Uterus (tissue), 3 donors: ENCODE measurements at regions not wholly inside any gene's neighbourhood (a gene's known extent, or its start where the extent isn't known, plus 50 kb on each side); places are given as distances from the start of the nearest gene placed in this dataset.

ENCODE experiments used
- DNase-seq, 2 donors: peaks; one replicate each; pipeline ENCODE4 v3.0.0-alpha.2; 2019 to 2020
- H3K27ac ChIP-seq, 2 donors: fragments of 200-600 bp; sonication (generic); 1 replicate in 1 of 2; 2 replicates in 1 of 2; pipeline ENCODE4 v1.5.1; 2016 to 2018
- H3K27me3 ChIP-seq, 2 donors: fragments of 200-600 bp; sonication (generic); one replicate each; pipeline ENCODE4 v1.5.1; 2018 to 2019; ENCODE audit warnings: control low read depth in 1 of 2
- H3K36me3 ChIP-seq, 2 donors: fragments of 200-600 bp; sonication (generic); one replicate each; pipeline ENCODE4 v1.5.1; 2019; ENCODE audit warnings: control low read depth in 1 of 2
- H3K4me1 ChIP-seq, 2 donors: fragments of 200-600 bp; sonication (generic); one replicate each; pipeline ENCODE4 v1.5.1; 2018 to 2019; ENCODE audit warnings: control low read depth in 1 of 2
- H3K4me3 ChIP-seq, 2 donors: fragments of 200-600 bp; sonication (generic); 1 replicate in 1 of 2; 2 replicates in 1 of 2; pipeline ENCODE4 v1.5.1; 2018 to 2019; ENCODE audit warnings: mild to moderate bottlenecking in 1 of 2
- H3K9me3 ChIP-seq, 2 donors: fragments of 200-600 bp; sonication (generic); one replicate each; pipeline ENCODE4 v1.5.1; 2019; ENCODE audit warnings: control low read depth in 1 of 2
- POLR2A ChIP-seq, 2 donors: fragments of 450-650 bp; IDR thresholded peaks; one replicate each; pipeline ENCODE4 v1.6.1; 2016; ENCODE audit warnings: antibody characterized with exemption in 2 of 2, mild to moderate bottlenecking in 1 of 2, moderate library complexity in 1 of 2
- intact Hi-C: fragments of 100-400 bp; cut with DNase I; formaldehyde crosslinking; loops from one replicate; pipeline ENCODE4 v1.15.1; 2023; ENCODE audit warnings: low total_unique reads
- TF ChIP-seq, protein P1 (sequence below), 4 experiments: fragments of 200-600 bp in 2 of 4; fragments of 450-650 bp in 2 of 4; sonication (generic) in 2 of 4; IDR thresholded peaks; one replicate each; pipeline ENCODE4 v1.5.1; 2016 to 2019; ENCODE audit warnings: antibody characterized with exemption in 4 of 4, mild to moderate bottlenecking in 2 of 4, moderate library complexity in 1 of 4
- donor health status: DM: yes; HTN: yes; CAD: no.

DNA sequence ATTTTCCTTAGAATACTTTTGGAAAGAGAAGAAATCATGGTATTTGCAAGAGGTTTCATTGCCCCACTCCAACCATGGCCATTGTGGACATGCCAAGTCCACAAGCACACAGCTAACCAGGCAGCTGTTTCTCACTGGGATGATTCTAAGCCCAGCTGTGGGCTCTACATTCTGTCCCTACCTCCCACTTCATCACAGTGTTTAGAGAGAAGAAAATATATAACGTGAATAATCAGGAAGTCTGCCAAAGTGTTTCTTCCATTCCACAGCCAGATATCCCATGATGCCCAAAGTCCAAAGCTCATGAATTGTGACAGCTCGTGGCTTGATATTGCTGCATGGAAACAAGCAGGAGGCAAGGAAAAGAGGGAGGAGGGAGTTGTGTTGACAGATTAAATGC lies 433.7 kb upstream of the GYPC start:
- no peak for DNase-seq
- H3K27ac ChIP-seq = no peak overlapping the region
- no peaks in the 10 kb centered on the region for H3K36me3 ChIP-seq
- no peaks in the 10 kb centered on the region for H3K9me3 ChIP-seq
- intact Hi-C loops = no loop called here
- no peak overlapping the region for H3K4me3 ChIP-seq
- H3K4me1 ChIP-seq = no peaks in the 10 kb centered on the region
- TF ChIP-seq, protein P1, sequence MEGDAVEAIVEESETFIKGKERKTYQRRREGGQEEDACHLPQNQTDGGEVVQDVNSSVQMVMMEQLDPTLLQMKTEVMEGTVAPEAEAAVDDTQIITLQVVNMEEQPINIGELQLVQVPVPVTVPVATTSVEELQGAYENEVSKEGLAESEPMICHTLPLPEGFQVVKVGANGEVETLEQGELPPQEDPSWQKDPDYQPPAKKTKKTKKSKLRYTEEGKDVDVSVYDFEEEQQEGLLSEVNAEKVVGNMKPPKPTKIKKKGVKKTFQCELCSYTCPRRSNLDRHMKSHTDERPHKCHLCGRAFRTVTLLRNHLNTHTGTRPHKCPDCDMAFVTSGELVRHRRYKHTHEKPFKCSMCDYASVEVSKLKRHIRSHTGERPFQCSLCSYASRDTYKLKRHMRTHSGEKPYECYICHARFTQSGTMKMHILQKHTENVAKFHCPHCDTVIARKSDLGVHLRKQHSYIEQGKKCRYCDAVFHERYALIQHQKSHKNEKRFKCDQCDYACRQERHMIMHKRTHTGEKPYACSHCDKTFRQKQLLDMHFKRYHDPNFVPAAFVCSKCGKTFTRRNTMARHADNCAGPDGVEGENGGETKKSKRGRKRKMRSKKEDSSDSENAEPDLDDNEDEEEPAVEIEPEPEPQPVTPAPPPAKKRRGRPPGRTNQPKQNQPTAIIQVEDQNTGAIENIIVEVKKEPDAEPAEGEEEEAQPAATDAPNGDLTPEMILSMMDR (IDR thresholded peaks at IDR 0.05) = no peak
- TF ChIP-seq POLR2A (IDR thresholded peaks at IDR 0.05) = no peak
- no peaks in the 10 kb centered on the region for H3K27me3 ChIP-seq

DNA sequence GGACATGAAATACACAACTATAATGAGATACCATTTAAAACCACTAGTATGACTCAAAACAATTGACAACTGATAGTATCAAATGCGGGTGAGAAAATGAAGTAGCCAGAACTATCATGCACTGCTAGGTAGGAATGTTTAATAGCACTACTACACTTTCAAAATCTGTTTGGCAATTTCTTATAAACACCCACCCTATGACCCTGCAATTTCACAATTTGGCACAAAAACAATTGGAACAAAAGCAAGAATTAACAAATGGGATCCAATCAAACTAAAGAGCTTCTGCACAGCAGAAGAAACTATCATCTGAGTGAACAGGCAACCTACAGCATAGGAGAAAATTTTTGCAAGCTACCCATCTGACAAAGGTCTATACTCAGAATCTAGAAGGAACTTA lies 431.2 kb upstream of the GYPC start:
- no peak for TF ChIP-seq POLR2A (IDR thresholded peaks at IDR 0.05)
- TF ChIP-seq, protein P1 (IDR thresholded peaks at IDR 0.05) = no peak
- no peaks in the 10 kb centered on the region for H3K4me1 ChIP-seq
- intact Hi-C loops = no loop called here
- H3K4me3 ChIP-seq = no peak overlapping the region
- no peak for DNase-seq
- H3K27me3 ChIP-seq = no peaks in the 10 kb centered on the region
- no peaks in the 10 kb centered on the region for H3K36me3 ChIP-seq
- no peak overlapping the region for H3K27ac ChIP-seq
- H3K9me3 ChIP-seq = no peaks in the 10 kb centered on the region

DNA sequence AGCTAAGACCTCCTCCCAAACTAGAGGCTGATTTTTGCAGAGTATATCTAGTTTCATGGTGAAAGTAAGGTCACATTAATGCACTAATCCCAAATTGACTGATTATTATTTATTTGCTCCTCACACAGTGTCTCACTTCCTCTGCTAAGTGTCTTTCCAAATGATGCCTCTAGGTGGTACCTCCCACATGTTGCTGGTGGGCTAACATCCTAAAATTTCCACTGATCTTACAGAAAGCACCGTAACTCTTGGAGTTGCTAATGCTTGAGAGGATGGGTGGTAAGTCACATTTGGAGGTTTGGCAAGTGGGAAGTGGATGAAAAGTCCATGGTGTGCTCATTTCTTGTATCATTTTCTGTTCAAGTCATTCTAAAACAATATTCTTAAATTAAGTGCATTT lies 428.7 kb upstream of the GYPC start:
- H3K4me3 ChIP-seq = no peak overlapping the region
- TF ChIP-seq, protein P1 (IDR thresholded peaks at IDR 0.05) = no peak
- TF ChIP-seq POLR2A (IDR thresholded peaks at IDR 0.05) = no peak
- H3K36me3 ChIP-seq = no peaks in the 10 kb centered on the region
- H3K27me3 ChIP-seq = no peaks in the 10 kb centered on the region
- H3K27ac ChIP-seq = no peak overlapping the region
- DNase-seq = no peak
- intact Hi-C loops = no loop called here
- H3K9me3 ChIP-seq = no peaks in the 10 kb centered on the region
- no peaks in the 10 kb centered on the region for H3K4me1 ChIP-seq

DNA sequence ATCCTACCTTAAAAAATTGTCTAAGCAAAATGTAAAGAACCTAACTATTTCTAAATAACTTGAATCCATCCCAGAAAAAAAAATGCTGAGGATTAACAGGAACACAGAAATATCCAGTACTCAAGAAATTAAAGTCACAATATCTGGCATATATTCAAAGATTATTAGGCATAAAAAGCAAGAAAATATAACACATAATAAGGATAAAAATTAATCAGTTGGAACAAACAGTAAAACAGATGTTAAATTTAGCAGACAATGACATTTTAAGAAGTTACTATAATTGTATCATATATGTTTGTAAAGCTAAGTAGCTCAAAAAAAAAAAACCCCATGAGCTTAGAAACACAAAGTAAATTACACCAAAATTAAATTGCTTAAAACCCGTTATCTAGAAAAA lies 427.4 kb upstream of the GYPC start:
- Histone ChIP-seq H3K27me3 (no peaks in the 10 kb centered on the region), H3K9me3 (no peaks in the 10 kb centered on the region), H3K4me1 (no peaks in the 10 kb centered on the region), H3K27ac (no peak overlapping the region), H3K36me3 (no peaks in the 10 kb centered on the region), H3K4me3 (no peak overlapping the region)
- TF ChIP-seq POLR2A (IDR thresholded peaks at IDR 0.05) = no peak
- intact Hi-C loops = no loop called here
- DNase-seq = no peak

DNA sequence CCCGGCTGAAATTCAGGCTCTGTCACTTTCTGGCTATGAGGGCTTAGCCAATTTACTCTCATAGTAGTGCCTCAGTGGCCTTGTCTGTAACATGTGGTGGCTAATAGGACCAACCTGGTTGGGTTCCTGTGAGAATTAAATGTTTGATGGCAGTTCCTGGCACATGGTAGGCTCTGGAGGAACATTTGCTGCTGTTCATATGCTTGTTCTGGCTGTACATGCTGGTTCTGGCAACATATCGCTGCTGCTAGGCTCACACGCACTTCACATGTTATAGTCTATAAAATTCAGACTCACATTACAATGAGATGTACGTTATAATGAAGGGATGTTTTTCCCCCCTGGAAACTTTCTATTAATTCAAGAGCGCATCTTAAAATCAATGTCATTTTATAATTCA lies 417.7 kb upstream of the GYPC start:
- intact Hi-C loops = no loop called here
- Histone ChIP-seq H3K4me1 (no peaks in the 10 kb centered on the region), H3K9me3 (no peaks in the 10 kb centered on the region), H3K36me3 (no peaks in the 10 kb centered on the region), H3K27ac (no peak overlapping the region), H3K27me3 (no peaks in the 10 kb centered on the region), H3K4me3 (no peak overlapping the region)
- DNase-seq = no peak
- no peak for TF ChIP-seq POLR2A (IDR thresholded peaks at IDR 0.05)
- TF ChIP-seq, protein P1 (IDR thresholded peaks at IDR 0.05) = no peak

DNA sequence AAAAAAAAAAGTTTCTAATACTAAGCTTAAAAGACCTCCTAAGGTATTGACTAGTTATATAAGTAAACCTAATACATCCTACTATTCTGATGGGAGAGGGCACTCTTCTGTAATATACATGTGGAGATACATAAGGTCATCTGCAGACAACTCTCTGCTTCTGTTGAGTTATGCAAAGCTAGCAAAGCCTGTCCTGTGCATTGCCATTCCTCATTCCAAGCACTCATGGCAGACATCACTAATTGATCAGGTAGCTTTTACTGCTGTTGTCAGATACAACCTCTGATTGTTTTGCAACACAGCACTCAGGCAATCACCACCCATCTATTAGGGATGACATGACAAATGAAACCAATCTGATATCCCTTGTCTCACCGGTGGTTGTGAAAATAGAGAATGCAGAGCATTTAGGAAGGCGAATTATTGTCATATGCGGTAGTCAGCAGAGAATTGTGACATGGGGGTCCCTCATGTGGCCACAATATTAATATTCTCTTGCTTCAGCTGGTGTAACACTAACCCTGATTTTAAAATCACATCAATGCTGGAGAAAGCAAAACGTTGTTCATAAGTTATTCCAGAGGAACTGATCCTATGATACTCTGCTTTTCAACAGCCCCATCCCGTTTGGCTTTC lies 416.5 kb upstream of the GYPC start:
- Histone ChIP-seq H3K9me3 (no peaks in the 10 kb centered on the region), H3K4me3 (no peak overlapping the region), H3K4me1 (no peaks in the 10 kb centered on the region), H3K36me3 (no peaks in the 10 kb centered on the region), H3K27me3 (no peaks in the 10 kb centered on the region), H3K27ac (no peak overlapping the region)
- intact Hi-C loops = no loop called here
- DNase-seq = no peak
- TF ChIP-seq, protein P1 (IDR thresholded peaks at IDR 0.05) = no peak
- TF ChIP-seq POLR2A (IDR thresholded peaks at IDR 0.05) = no peak
